ENCODE measurements at regions not wholly inside any gene's neighbourhood (a gene's known extent, or its start where the extent isn't known, plus 50 kb on each side); places are given as distances from the start of the nearest gene placed in this dataset.

- ATAC-seq (ENCODE audit: insufficient read depth, low read depth) (no peak), DNase-seq (no peak)
Observed at GRCh38 chr4:79057772-79058171, 118.5 kb upstream of the PAQR3 start.

DNA sequence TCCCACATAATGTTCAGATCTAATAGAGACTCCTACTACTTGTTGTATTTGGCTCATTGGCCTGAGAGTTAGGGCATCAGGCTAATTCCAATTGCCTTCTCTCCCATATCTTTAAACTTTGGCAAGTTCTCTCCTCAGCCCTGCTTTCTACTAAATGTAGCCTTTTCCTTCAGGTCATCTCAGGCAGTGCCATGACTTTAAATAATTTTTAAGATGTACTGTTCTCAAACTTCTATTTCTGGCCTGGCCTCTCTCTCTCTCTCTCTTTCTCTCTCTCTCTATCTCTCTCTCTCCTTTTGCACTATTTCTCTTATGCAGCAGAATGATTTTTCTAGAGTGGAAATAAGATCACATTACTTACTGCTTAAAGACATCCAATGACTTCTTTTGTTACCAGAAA lies 114.5 kb upstream of the PAQR3 start:
- no peak overlapping the region for H2AFZ ChIP-seq (ENCODE audit: low read depth, low read length)
- H3K4me2 ChIP-seq (ENCODE audit: insufficient read depth, low read length): no peak overlapping the region
- H3K4me1 ChIP-seq (ENCODE audit: insufficient read depth, low read length): no peaks in the 10 kb centered on the region
- H3K27me3 ChIP-seq (ENCODE audit: insufficient read depth, low read length, poor library complexity): no peaks in the 10 kb centered on the region
- no peak overlapping the region for H3K9ac ChIP-seq (ENCODE audit: low read depth, low read length)
- no peak overlapping the region for H3K27ac ChIP-seq (ENCODE audit: low read length)
- TF ChIP-seq EZH2 (IDR thresholded peaks at IDR 0.05; ENCODE audit: borderline replicate concordance, low read depth, low read length, severe bottlenecking): no peak
- TF ChIP-seq, protein P1, sequence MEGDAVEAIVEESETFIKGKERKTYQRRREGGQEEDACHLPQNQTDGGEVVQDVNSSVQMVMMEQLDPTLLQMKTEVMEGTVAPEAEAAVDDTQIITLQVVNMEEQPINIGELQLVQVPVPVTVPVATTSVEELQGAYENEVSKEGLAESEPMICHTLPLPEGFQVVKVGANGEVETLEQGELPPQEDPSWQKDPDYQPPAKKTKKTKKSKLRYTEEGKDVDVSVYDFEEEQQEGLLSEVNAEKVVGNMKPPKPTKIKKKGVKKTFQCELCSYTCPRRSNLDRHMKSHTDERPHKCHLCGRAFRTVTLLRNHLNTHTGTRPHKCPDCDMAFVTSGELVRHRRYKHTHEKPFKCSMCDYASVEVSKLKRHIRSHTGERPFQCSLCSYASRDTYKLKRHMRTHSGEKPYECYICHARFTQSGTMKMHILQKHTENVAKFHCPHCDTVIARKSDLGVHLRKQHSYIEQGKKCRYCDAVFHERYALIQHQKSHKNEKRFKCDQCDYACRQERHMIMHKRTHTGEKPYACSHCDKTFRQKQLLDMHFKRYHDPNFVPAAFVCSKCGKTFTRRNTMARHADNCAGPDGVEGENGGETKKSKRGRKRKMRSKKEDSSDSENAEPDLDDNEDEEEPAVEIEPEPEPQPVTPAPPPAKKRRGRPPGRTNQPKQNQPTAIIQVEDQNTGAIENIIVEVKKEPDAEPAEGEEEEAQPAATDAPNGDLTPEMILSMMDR (IDR thresholded peaks at IDR 0.05; ENCODE audit: borderline replicate concordance, extremely low read depth, low read length, poor library complexity, severe bottlenecking): no peak
- no peaks in the 10 kb centered on the region for H4K20me1 ChIP-seq (ENCODE audit: insufficient read depth, low read length)
- no peak overlapping the region for H3K4me3 ChIP-seq (ENCODE audit: low read depth in 1 of 2, low read length in 2 of 2)
- H3K79me2 ChIP-seq (ENCODE audit: insufficient read depth, low read length): no peaks in the 10 kb centered on the region
- no peak for ATAC-seq (ENCODE audit: insufficient read depth, low read depth)
- no peaks in the 10 kb centered on the region for H3K36me3 ChIP-seq (ENCODE audit: insufficient read depth, low read length)
- DNase-seq: no peak
- H3K9me3 ChIP-seq (ENCODE audit: insufficient read depth, low read length, severe bottlenecking): no peaks in the 10 kb centered on the region

More at GRCh38 chr4:79057772-79058171, 118.5 kb upstream of the PAQR3 start:
- no peaks in the 10 kb centered on the region for H3K9me3 ChIP-seq (ENCODE audit: insufficient read depth, low read length, severe bottlenecking)
- H3K4me1 ChIP-seq (ENCODE audit: insufficient read depth, low read length): no peaks in the 10 kb centered on the region
- no peak overlapping the region for H2AFZ ChIP-seq (ENCODE audit: low read depth, low read length)
- no peak overlapping the region for H3K27ac ChIP-seq (ENCODE audit: low read length)
- H3K36me3 ChIP-seq (ENCODE audit: insufficient read depth, low read length): no peaks in the 10 kb centered on the region
- no peak overlapping the region for H3K9ac ChIP-seq (ENCODE audit: low read depth, low read length)
- H3K4me2 ChIP-seq (ENCODE audit: insufficient read depth, low read length): no peak overlapping the region
- no peaks in the 10 kb centered on the region for H3K79me2 ChIP-seq (ENCODE audit: insufficient read depth, low read length)
- no peaks in the 10 kb centered on the region for H3K27me3 ChIP-seq (ENCODE audit: insufficient read depth, low read length, poor library complexity)
- TF ChIP-seq EZH2 (IDR thresholded peaks at IDR 0.05; ENCODE audit: borderline replicate concordance, low read depth, low read length, severe bottlenecking): no peak
- TF ChIP-seq, protein P1 (IDR thresholded peaks at IDR 0.05; ENCODE audit: borderline replicate concordance, extremely low read depth, low read length, poor library complexity, severe bottlenecking): no peak
- no peaks in the 10 kb centered on the region for H4K20me1 ChIP-seq (ENCODE audit: insufficient read depth, low read length)
- H3K4me3 ChIP-seq (ENCODE audit: low read depth in 1 of 2, low read length in 2 of 2): no peak overlapping the region

DNA sequence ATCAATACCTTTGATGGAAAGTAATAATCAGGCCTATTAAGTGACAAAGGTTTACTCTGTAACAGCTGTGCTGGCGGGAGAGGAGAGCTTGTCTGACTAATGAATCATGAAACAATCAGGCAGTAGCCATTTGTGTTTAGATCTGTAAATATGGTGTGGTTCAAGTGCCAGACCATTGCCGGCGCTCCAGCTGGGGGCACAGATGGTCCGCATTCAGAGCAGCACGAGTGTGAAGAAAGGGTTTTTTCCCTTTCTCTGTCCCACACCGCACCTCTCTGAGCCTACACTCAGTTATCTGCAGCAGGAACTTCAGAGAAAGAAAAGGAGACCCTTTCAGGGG lies 111.3 kb upstream of the PAQR3 start:
- Histone ChIP-seq H2AFZ (ENCODE audit: low read depth, low read length) (no peak overlapping the region), H3K4me1 (ENCODE audit: insufficient read depth, low read length) (no peaks in the 10 kb centered on the region), H3K79me2 (ENCODE audit: insufficient read depth, low read length) (no peaks in the 10 kb centered on the region), H4K20me1 (ENCODE audit: insufficient read depth, low read length) (no peaks in the 10 kb centered on the region), H3K27me3 (ENCODE audit: insufficient read depth, low read length, poor library complexity) (no peaks in the 10 kb centered on the region), H3K27ac (ENCODE audit: low read length) (no peak overlapping the region), H3K4me3 (ENCODE audit: low read depth in 1 of 2, low read length in 2 of 2) (no peak overlapping the region), H3K9ac (ENCODE audit: low read depth, low read length) (no peak overlapping the region), H3K9me3 (ENCODE audit: insufficient read depth, low read length, severe bottlenecking) (no peaks in the 10 kb centered on the region), H3K36me3 (ENCODE audit: insufficient read depth, low read length) (no peaks in the 10 kb centered on the region), H3K4me2 (ENCODE audit: insufficient read depth, low read length) (no peak overlapping the region)
- TF ChIP-seq, protein P1 (IDR thresholded peaks at IDR 0.05; ENCODE audit: borderline replicate concordance, extremely low read depth, low read length, poor library complexity, severe bottlenecking): no peak
- no peak for TF ChIP-seq EZH2 (IDR thresholded peaks at IDR 0.05; ENCODE audit: borderline replicate concordance, low read depth, low read length, severe bottlenecking)
- no peak for ATAC-seq (ENCODE audit: insufficient read depth, low read depth)
- no peak for DNase-seq

All from DND-41 (cell line).